ENCODE measurements at regions not wholly inside any gene's neighbourhood (a gene's known extent, or its start where the extent isn't known, plus 50 kb on each side); places are given as distances from the start of the nearest gene placed in this dataset.

DNA sequence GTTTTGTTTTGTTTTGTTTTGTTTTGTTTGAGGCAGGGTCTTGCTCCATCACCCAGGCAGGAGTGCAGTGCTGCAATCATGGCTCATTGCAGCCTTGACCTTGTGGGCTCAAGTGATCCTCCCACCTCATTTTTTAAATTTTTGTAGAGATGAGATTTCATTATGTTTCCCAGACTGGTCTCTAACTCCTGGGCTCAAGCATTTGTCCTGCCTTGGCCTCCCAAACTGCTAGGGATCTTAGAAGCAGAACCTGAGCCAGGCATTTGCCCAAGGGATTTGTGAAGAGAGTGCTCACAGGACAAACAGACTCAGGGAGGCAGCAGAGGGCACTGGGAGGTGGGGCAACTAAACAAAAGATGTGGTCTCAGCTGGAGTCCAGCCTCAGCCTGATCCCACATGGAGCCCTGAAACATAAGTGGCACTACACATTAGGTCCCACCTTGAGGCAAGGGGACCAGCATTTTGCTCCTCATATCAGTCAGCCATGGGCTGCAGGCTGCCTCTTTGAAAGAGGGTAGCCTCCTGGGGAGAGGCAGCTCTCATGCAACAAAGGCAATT is 86.2 kb upstream of the CMKLR1 start:
- no peak overlapping the region for H3K4me3 ChIP-seq (ENCODE audit: low read depth in 2 of 2, low read length in 2 of 2)
- no peak overlapping the region for H3K27ac ChIP-seq (ENCODE audit: low read length)
- no peaks in the 10 kb centered on the region; the same call in 1 of the 2 replicates for H3K9me3 ChIP-seq (ENCODE audit: control insufficient read depth, insufficient read depth, low read depth, low read length)
- in situ Hi-C loops (cut with HindIII; ENCODE audit: low pct_unique_long_range_greater_than_20kb, low sequenced_read_pairs) (no loop called here), intact Hi-C loops (cut with micrococcal nuclease; ENCODE audit: unreplicated experiment) (no loop called here)
- CTCF ChIA-PET: no interaction called here
- BruUV-seq (replicated peaks): no TSS peak
- no peak for DNase-seq (ENCODE audit: low read depth, low spot score)
- TF ChIP-seq SIN3A (IDR thresholded peaks at IDR 0.05; ENCODE audit: borderline replicate concordance, insufficient read depth, low read depth, low read length): no peak
- TF ChIP-seq TCF7L2 (IDR thresholded peaks at IDR 0.05; ENCODE audit: low read depth, low read length): no peak
- no peak for TF ChIP-seq POLR2AphosphoS5 (IDR thresholded peaks at IDR 0.05; ENCODE audit: low read depth, low read length)
- TF ChIP-seq, protein P1, sequence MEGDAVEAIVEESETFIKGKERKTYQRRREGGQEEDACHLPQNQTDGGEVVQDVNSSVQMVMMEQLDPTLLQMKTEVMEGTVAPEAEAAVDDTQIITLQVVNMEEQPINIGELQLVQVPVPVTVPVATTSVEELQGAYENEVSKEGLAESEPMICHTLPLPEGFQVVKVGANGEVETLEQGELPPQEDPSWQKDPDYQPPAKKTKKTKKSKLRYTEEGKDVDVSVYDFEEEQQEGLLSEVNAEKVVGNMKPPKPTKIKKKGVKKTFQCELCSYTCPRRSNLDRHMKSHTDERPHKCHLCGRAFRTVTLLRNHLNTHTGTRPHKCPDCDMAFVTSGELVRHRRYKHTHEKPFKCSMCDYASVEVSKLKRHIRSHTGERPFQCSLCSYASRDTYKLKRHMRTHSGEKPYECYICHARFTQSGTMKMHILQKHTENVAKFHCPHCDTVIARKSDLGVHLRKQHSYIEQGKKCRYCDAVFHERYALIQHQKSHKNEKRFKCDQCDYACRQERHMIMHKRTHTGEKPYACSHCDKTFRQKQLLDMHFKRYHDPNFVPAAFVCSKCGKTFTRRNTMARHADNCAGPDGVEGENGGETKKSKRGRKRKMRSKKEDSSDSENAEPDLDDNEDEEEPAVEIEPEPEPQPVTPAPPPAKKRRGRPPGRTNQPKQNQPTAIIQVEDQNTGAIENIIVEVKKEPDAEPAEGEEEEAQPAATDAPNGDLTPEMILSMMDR (IDR thresholded peaks at IDR 0.05): no peak
- TF ChIP-seq, protein P2, sequence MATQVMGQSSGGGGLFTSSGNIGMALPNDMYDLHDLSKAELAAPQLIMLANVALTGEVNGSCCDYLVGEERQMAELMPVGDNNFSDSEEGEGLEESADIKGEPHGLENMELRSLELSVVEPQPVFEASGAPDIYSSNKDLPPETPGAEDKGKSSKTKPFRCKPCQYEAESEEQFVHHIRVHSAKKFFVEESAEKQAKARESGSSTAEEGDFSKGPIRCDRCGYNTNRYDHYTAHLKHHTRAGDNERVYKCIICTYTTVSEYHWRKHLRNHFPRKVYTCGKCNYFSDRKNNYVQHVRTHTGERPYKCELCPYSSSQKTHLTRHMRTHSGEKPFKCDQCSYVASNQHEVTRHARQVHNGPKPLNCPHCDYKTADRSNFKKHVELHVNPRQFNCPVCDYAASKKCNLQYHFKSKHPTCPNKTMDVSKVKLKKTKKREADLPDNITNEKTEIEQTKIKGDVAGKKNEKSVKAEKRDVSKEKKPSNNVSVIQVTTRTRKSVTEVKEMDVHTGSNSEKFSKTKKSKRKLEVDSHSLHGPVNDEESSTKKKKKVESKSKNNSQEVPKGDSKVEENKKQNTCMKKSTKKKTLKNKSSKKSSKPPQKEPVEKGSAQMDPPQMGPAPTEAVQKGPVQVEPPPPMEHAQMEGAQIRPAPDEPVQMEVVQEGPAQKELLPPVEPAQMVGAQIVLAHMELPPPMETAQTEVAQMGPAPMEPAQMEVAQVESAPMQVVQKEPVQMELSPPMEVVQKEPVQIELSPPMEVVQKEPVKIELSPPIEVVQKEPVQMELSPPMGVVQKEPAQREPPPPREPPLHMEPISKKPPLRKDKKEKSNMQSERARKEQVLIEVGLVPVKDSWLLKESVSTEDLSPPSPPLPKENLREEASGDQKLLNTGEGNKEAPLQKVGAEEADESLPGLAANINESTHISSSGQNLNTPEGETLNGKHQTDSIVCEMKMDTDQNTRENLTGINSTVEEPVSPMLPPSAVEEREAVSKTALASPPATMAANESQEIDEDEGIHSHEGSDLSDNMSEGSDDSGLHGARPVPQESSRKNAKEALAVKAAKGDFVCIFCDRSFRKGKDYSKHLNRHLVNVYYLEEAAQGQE (IDR thresholded peaks at IDR 0.05; ENCODE audit: insufficient read depth in 1 of 2, low read depth in 2 of 2, low read length in 1 of 2): no peak
- no peaks in the 10 kb centered on the region for H3K36me3 ChIP-seq (ENCODE audit: control insufficient read depth, insufficient read depth, low read length)
- POLR2A ChIA-PET: no interaction called here
- H3K4me1 ChIP-seq (ENCODE audit: control insufficient read depth, insufficient read depth, low read length): no peaks in the 10 kb centered on the region
- ATAC-seq: no peak
- H3K27me3 ChIP-seq (ENCODE audit: control insufficient read depth, insufficient read depth, low read length): peaks cover 14% of the 10 kb centered on the region

DNA sequence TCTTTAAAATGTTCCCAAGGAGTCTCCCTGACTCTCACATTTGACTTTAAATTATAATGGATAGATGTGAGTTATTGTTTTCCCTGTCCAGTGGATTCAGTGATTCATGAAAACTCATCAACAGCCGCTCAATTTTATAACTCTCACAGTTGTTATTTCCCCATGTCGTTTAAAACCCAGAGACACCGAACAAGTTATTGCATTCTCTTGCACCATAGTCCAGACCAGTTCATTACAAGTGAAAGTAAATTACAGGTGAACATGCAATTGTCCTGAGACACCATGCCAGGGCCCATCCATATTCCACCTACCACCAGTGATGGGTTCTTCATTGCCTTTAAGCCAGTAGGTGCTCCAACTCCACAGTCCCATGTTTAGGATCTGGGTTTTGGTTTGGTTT is 85.7 kb upstream of the CMKLR1 start:
- ATAC-seq (no peak), DNase-seq (ENCODE audit: low read depth, low spot score) (no peak)
- Histone ChIP-seq H3K27me3 (ENCODE audit: control insufficient read depth, insufficient read depth, low read length) (peaks cover 14% of the 10 kb centered on the region), H3K4me1 (ENCODE audit: control insufficient read depth, insufficient read depth, low read length) (no peaks in the 10 kb centered on the region), H3K36me3 (ENCODE audit: control insufficient read depth, insufficient read depth, low read length) (no peaks in the 10 kb centered on the region), H3K27ac (ENCODE audit: low read length) (no peak overlapping the region), H3K9me3 (ENCODE audit: control insufficient read depth, insufficient read depth, low read depth, low read length) (no peaks in the 10 kb centered on the region; the same call in 1 of the 2 replicates), H3K4me3 (ENCODE audit: low read depth in 2 of 2, low read length in 2 of 2) (no peak overlapping the region)
- in situ Hi-C loops (cut with HindIII; ENCODE audit: low pct_unique_long_range_greater_than_20kb, low sequenced_read_pairs): no loop called here
- ChIA-PET POLR2A (no interaction called here), CTCF (no interaction called here)
- BruUV-seq (replicated peaks): no TSS peak
- TF ChIP-seq SIN3A (IDR thresholded peaks at IDR 0.05; ENCODE audit: borderline replicate concordance, insufficient read depth, low read depth, low read length) (no peak), POLR2AphosphoS5 (IDR thresholded peaks at IDR 0.05; ENCODE audit: low read depth, low read length) (no peak)
- intact Hi-C loops (cut with micrococcal nuclease; ENCODE audit: unreplicated experiment): no loop called here

DNA sequence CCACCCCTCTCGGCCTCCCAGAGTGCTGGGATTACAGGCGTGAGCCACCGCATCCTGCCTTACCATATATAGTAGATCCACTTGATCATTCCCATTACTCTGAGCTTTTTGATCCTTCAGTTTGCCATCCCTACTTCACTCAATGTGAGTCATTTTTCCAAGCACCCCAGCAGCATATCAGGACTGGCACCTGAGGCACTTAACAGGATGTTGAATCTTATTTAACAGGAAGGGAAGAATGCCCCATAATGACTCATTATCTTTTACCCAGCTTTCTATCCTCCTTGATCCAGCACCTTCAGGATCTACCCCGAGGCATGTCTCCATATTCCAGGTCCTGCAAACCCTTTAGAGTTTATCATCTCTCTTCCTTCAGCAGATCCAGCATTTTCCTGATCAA is 84.9 kb upstream of the CMKLR1 start:
- ChIA-PET CTCF (no interaction called here), POLR2A (no interaction called here)
- Histone ChIP-seq H3K36me3 (ENCODE audit: control insufficient read depth, insufficient read depth, low read length) (no peaks in the 10 kb centered on the region), H3K4me3 (ENCODE audit: low read depth in 2 of 2, low read length in 2 of 2) (no peak overlapping the region), H3K27ac (ENCODE audit: low read length) (no peak overlapping the region), H3K9me3 (ENCODE audit: control insufficient read depth, insufficient read depth, low read depth, low read length) (no peaks in the 10 kb centered on the region; the same call in 1 of the 2 replicates), H3K4me1 (ENCODE audit: control insufficient read depth, insufficient read depth, low read length) (no peaks in the 10 kb centered on the region), H3K27me3 (ENCODE audit: control insufficient read depth, insufficient read depth, low read length) (peaks cover 14% of the 10 kb centered on the region)
- DNase-seq (ENCODE audit: low read depth, low spot score) (no peak), ATAC-seq (no peak)
- TF ChIP-seq POLR2AphosphoS5 (IDR thresholded peaks at IDR 0.05; ENCODE audit: low read depth, low read length): no peak
- no peak for TF ChIP-seq SIN3A (IDR thresholded peaks at IDR 0.05; ENCODE audit: borderline replicate concordance, insufficient read depth, low read depth, low read length)
- TF ChIP-seq, protein P2 (IDR thresholded peaks at IDR 0.05; ENCODE audit: insufficient read depth in 1 of 2, low read depth in 2 of 2, low read length in 1 of 2): no peak
- TF ChIP-seq, protein P1 (IDR thresholded peaks at IDR 0.05): no peak
- no peak for TF ChIP-seq TCF7L2 (IDR thresholded peaks at IDR 0.05; ENCODE audit: low read depth, low read length)
- no TSS peak for BruUV-seq (replicated peaks)
- intact Hi-C loops (cut with micrococcal nuclease; ENCODE audit: unreplicated experiment) (no loop called here), in situ Hi-C loops (cut with HindIII; ENCODE audit: low pct_unique_long_range_greater_than_20kb, low sequenced_read_pairs) (no loop called here)
